ENCODE measurements at regions not wholly inside any gene's neighbourhood (a gene's known extent, or its start where the extent isn't known, plus 50 kb on each side); places are given as distances from the start of the nearest gene placed in this dataset.

GRCh38 chr5:143506836-143507552, 103.5 kb upstream of the NR3C1 start:
- Histone ChIP-seq H3K4me3 (no peak overlapping the region), H3K27me3 (ENCODE audit: low read depth) (no peaks in the 10 kb centered on the region), H3K4me1 (no peaks in the 10 kb centered on the region), H3K36me3 (replicated peaks) (no peaks in the 10 kb centered on the region), H3K9me3 (no peaks in the 10 kb centered on the region)
- in situ Hi-C loops (cut with MboI; ENCODE audit: low sequenced_read_pairs): no loop called here
- DNase-seq (ENCODE audit: low spot score in 2 of 2): no peak

DNA sequence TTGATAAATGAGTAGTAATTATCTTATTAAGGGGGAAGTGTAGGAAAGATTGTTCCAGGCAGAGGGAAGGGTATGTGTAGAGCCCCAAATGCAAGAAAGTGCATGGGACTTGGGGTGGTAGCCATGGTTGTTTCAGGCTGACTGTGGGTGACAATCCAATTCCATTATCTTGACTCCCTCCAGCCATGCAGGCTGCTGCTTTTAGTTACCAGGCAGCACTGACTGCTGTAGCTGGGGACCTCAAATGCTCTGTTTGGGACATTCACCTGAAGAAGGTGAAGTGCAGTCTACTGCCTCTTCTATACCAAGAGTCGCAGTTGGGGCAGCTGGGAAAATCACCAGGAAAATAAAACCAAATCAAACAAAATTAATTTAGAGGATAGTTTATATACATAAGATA, 102.4 kb upstream of the NR3C1 start:
- no peak overlapping the region for H3K4me3 ChIP-seq
- H3K9me3 ChIP-seq: no peaks in the 10 kb centered on the region
- no peaks in the 10 kb centered on the region for H3K36me3 ChIP-seq (replicated peaks)
- H3K27me3 ChIP-seq (ENCODE audit: low read depth): no peaks in the 10 kb centered on the region
- H3K4me1 ChIP-seq: no peaks in the 10 kb centered on the region
- in situ Hi-C loops (cut with MboI; ENCODE audit: low sequenced_read_pairs): no loop called here
- no peak for DNase-seq (ENCODE audit: low spot score in 2 of 2)

- Histone ChIP-seq H3K9me3 (no peaks in the 10 kb centered on the region), H3K27me3 (ENCODE audit: low read depth) (no peaks in the 10 kb centered on the region), H3K4me3 (no peak overlapping the region), H3K36me3 (replicated peaks) (no peaks in the 10 kb centered on the region), H3K4me1 (no peaks in the 10 kb centered on the region)
- DNase-seq (ENCODE audit: low spot score in 2 of 2): no peak
- in situ Hi-C loops (cut with MboI; ENCODE audit: low sequenced_read_pairs): no loop called here
Measured at GRCh38 chr5:143505354-143505753, 101.9 kb upstream of the NR3C1 start.

- H3K9me3 ChIP-seq: no peaks in the 10 kb centered on the region
- no peak overlapping the region for H3K4me3 ChIP-seq
- no peak for DNase-seq (ENCODE audit: low spot score in 2 of 2)
- no peaks in the 10 kb centered on the region for H3K27me3 ChIP-seq (ENCODE audit: low read depth)
- H3K4me1 ChIP-seq: no peaks in the 10 kb centered on the region
- in situ Hi-C loops (cut with MboI; ENCODE audit: low sequenced_read_pairs): no loop called here
- no peaks in the 10 kb centered on the region for H3K36me3 ChIP-seq (replicated peaks)
Measured at GRCh38 chr5:143501310-143502044, 98.0 kb upstream of the NR3C1 start.

GRCh38 chr5:143499480-143500114, 96.1 kb upstream of the NR3C1 start:
- Histone ChIP-seq H3K4me3 (no peak overlapping the region), H3K27me3 (ENCODE audit: low read depth) (no peaks in the 10 kb centered on the region), H3K4me1 (no peaks in the 10 kb centered on the region), H3K9me3 (no peaks in the 10 kb centered on the region), H3K36me3 (replicated peaks) (no peaks in the 10 kb centered on the region)
- DNase-seq (ENCODE audit: low spot score in 2 of 2): no peak
- in situ Hi-C loops (cut with MboI; ENCODE audit: low sequenced_read_pairs): no loop called here

DNA sequence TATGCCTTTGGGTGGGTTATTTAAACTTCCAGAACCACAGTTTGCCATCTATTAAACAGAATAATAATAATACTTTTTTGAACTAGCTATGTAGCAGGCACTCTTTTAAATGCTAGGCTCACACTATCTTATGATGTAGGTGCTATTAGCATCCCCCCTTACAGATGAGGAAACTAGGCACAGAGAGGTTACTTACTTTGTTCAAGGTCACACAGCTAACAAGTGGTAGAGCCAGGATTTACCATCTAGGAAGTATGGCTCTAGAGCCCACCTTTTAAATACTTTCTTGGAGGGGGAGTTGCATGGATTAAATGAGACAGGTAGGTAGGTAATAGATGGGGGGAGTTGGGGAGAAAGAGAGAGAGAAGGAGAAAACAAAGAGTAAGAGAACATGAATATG, 95.3 kb upstream of the NR3C1 start:
- DNase-seq (ENCODE audit: low spot score in 2 of 2): no peak
- no peaks in the 10 kb centered on the region for H3K4me1 ChIP-seq
- no peaks in the 10 kb centered on the region for H3K9me3 ChIP-seq
- in situ Hi-C loops (cut with MboI; ENCODE audit: low sequenced_read_pairs): no loop called here
- no peaks in the 10 kb centered on the region for H3K36me3 ChIP-seq (replicated peaks)
- no peak overlapping the region for H3K4me3 ChIP-seq
- no peaks in the 10 kb centered on the region for H3K27me3 ChIP-seq (ENCODE audit: low read depth)

DNA sequence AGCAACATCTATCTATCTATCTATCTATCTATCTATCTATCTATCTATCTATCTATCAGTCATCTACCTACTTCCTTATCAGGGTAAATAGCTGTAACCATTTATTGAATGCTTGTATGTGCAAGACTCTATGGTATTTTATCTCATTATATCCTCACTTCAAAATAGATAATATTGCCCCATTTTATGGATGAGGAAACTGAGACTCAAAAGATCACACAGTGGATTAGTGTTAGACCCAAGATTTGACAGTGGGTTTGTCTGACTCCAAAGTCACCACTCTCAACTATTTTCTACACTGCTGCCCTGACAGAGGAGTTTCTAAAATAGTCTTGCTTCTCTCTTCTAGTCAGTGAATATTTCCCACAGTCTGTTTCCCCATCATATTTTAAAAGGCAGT, 94.3 kb upstream of the NR3C1 start:
- H3K4me1 ChIP-seq: no peaks in the 10 kb centered on the region
- no peak overlapping the region for H3K4me3 ChIP-seq
- DNase-seq (ENCODE audit: low spot score in 2 of 2): no peak
- no peaks in the 10 kb centered on the region for H3K36me3 ChIP-seq (replicated peaks)
- no peaks in the 10 kb centered on the region for H3K9me3 ChIP-seq
- in situ Hi-C loops (cut with MboI; ENCODE audit: low sequenced_read_pairs): no loop called here
- H3K27me3 ChIP-seq (ENCODE audit: low read depth): no peaks in the 10 kb centered on the region

DNA sequence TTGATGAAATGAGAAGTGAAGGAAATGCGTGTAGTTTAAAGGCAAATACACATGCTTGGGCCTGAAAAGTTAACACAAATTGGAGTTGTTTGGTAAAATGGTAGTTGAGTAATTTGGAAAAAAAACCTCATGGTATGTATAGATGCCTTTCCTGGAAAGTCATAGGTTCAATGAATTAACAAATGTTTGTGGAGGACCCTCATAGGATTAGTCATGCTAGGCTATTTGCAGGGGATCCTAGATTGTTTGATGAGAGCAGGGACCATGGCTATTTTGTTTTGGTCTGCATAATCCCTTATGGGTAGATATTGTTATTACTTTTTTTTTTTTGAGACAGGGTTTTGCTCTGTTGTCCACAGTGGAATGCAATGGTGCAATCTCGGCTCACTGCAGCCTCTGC, 93.5 kb upstream of the NR3C1 start:
- H3K27me3 ChIP-seq (ENCODE audit: low read depth): no peaks in the 10 kb centered on the region
- no peaks in the 10 kb centered on the region for H3K9me3 ChIP-seq
- no peaks in the 10 kb centered on the region for H3K36me3 ChIP-seq (replicated peaks)
- in situ Hi-C loops (cut with MboI; ENCODE audit: low sequenced_read_pairs): no loop called here
- no peaks in the 10 kb centered on the region for H3K4me1 ChIP-seq
- H3K4me3 ChIP-seq: no peak overlapping the region
- DNase-seq (ENCODE audit: low spot score in 2 of 2): no peak

GRCh38 chr5:143495821-143496275, 92.4 kb upstream of the NR3C1 start:
- no peak for DNase-seq (ENCODE audit: low spot score in 2 of 2)

GRCh38 chr5:143495110-143495509, 91.6 kb upstream of the NR3C1 start:
- Histone ChIP-seq H3K27me3 (ENCODE audit: low read depth) (no peaks in the 10 kb centered on the region), H3K4me3 (no peak overlapping the region), H3K4me1 (no peaks in the 10 kb centered on the region), H3K9me3 (no peaks in the 10 kb centered on the region), H3K36me3 (replicated peaks) (no peaks in the 10 kb centered on the region)
- no peak for DNase-seq (ENCODE audit: low spot score in 2 of 2)
- in situ Hi-C loops (cut with MboI; ENCODE audit: low sequenced_read_pairs): no loop called here

More at GRCh38 chr5:143495821-143496275, 92.4 kb upstream of the NR3C1 start:
- H3K4me3 ChIP-seq: no peak overlapping the region
- no peaks in the 10 kb centered on the region for H3K36me3 ChIP-seq (replicated peaks)
- H3K4me1 ChIP-seq: no peaks in the 10 kb centered on the region
- no peaks in the 10 kb centered on the region for H3K9me3 ChIP-seq
- in situ Hi-C loops (cut with MboI; ENCODE audit: low sequenced_read_pairs): no loop called here
- H3K27me3 ChIP-seq (ENCODE audit: low read depth): no peaks in the 10 kb centered on the region

DNA sequence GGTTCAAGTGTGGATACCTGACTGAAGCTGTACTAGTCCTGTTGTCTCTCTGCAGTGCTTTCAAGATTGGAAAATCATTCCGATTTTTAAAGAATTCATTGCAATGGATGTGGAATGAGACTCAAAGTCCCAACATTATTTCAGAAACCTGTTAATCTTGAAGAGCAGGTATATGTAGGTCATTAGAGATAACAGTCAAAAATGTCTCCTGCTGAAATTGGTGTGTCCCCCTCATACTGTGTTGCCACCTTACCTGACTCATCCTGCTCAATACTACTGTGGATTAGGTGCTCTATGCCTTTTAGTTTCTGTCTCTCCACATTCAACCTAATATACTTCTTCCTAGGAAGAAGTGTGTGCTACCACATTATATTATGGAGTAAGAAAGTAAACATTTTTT, 91.1 kb upstream of the NR3C1 start:
- in situ Hi-C loops (cut with MboI; ENCODE audit: low sequenced_read_pairs): no loop called here
- H3K27me3 ChIP-seq (ENCODE audit: low read depth): no peaks in the 10 kb centered on the region
- no peak for DNase-seq (ENCODE audit: low spot score in 2 of 2)
- H3K36me3 ChIP-seq (replicated peaks): no peaks in the 10 kb centered on the region
- H3K4me3 ChIP-seq: no peak overlapping the region
- no peaks in the 10 kb centered on the region for H3K9me3 ChIP-seq
- H3K4me1 ChIP-seq: no peaks in the 10 kb centered on the region

GRCh38 chr5:143494162-143494561, 90.7 kb upstream of the NR3C1 start:
- in situ Hi-C loops (cut with MboI; ENCODE audit: low sequenced_read_pairs): no loop called here

GRCh38 chr5:143492783-143493182, 89.3 kb upstream of the NR3C1 start:
- no peaks in the 10 kb centered on the region for H3K9me3 ChIP-seq

More at GRCh38 chr5:143494162-143494561, 90.7 kb upstream of the NR3C1 start:
- no peaks in the 10 kb centered on the region for H3K4me1 ChIP-seq
- no peak for DNase-seq (ENCODE audit: low spot score in 2 of 2)
- no peaks in the 10 kb centered on the region for H3K36me3 ChIP-seq (replicated peaks)
- H3K27me3 ChIP-seq (ENCODE audit: low read depth): no peaks in the 10 kb centered on the region
- no peak overlapping the region for H3K4me3 ChIP-seq
- no peaks in the 10 kb centered on the region for H3K9me3 ChIP-seq

DNA sequence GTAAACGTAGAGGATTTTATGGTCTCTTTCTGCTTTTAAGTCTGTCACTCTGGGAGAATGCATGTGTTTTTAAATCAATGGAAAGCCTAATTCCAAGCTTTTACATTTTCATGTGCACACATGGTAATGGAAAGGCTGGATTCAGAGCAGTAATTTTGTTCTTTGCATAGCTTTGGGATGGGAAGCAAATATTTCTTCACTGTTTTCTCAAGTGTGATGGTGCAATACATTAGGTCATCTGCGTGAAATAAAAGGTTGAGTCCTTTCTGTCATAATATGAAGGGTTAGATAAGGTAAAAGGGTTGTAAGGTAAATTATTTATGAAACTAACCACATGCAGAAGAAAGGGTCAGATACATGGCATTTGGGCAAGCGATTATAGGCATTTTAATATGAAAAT, 88.2 kb upstream of the NR3C1 start:
- no peak for DNase-seq (ENCODE audit: low spot score in 2 of 2)
- H3K36me3 ChIP-seq (replicated peaks): no peaks in the 10 kb centered on the region
- H3K9me3 ChIP-seq: no peaks in the 10 kb centered on the region
- no peaks in the 10 kb centered on the region for H3K27me3 ChIP-seq (ENCODE audit: low read depth)
- in situ Hi-C loops (cut with MboI; ENCODE audit: low sequenced_read_pairs): no loop called here
- H3K4me3 ChIP-seq: no peak overlapping the region
- H3K4me1 ChIP-seq: no peaks in the 10 kb centered on the region

More at GRCh38 chr5:143492783-143493182, 89.3 kb upstream of the NR3C1 start:
- no peak for DNase-seq (ENCODE audit: low spot score in 2 of 2)
- Histone ChIP-seq H3K4me1 (no peaks in the 10 kb centered on the region), H3K27me3 (ENCODE audit: low read depth) (no peaks in the 10 kb centered on the region), H3K36me3 (replicated peaks) (no peaks in the 10 kb centered on the region), H3K4me3 (no peak overlapping the region)
- in situ Hi-C loops (cut with MboI; ENCODE audit: low sequenced_read_pairs): no loop called here
